H1 (cell line): ENCODE measurements at regions not wholly inside any gene's neighbourhood (a gene's known extent, or its start where the extent isn't known, plus 50 kb on each side); places are given as distances from the start of the nearest gene placed in this dataset.

Experiments
- BCL11A ChIP-seq, 2 experiments: IDR thresholded peaks; one replicate each; pipeline ENCODE4 v1.6.1; 2011; ENCODE audit warnings: low read depth in 2 of 2, low read length in 2 of 2, mild to moderate bottlenecking in 2 of 2
- CTBP2 ChIP-seq: IDR thresholded peaks from 2 replicates; pipeline ENCODE4 v1.7.0; 2011; ENCODE audit warnings: borderline replicate concordance, mild to moderate bottlenecking, moderate library complexity, mixed read lengths, low read length; ENCODE audit not compliant: insufficient read depth, insufficient read length
- JUN ChIP-seq: IDR thresholded peaks from 2 replicates; pipeline ENCODE4 v1.6.1; 2011; ENCODE audit warnings: low read depth, mild to moderate bottlenecking, improper control_type of control experiment, low read length
- SIN3A ChIP-seq, 2 experiments: IDR thresholded peaks in 1 of 2; conservative IDR thresholded peaks in 1 of 2; 2 replicates each; pipeline ENCODE4 v1.6.1; 2011 to 2012; ENCODE audit warnings: low read length in 2 of 2, improper control_type of control experiment in 1 of 2, low read depth in 1 of 2, mild to moderate bottlenecking in 1 of 2

GRCh38 chr6:11311970-11312369, 79.5 kb upstream of the NEDD9 start (continued):
- no peak for TF ChIP-seq SIN3A (conservative IDR thresholded peaks at IDR 0.05 in 1 of 2, IDR thresholded peaks at IDR 0.05 in 1 of 2; ENCODE audit: low read depth in 1 of 2, low read length in 2 of 2)
- no peak for TF ChIP-seq CTBP2
- no peak for TF ChIP-seq BCL11A (IDR thresholded peaks at IDR 0.05; ENCODE audit: low read depth in 2 of 2, low read length in 2 of 2)
- TF ChIP-seq JUN = no peak
- TF ChIP-seq, all 59 proteins: peak for 0
